Panc1 (cell line): ENCODE measurements at regions not wholly inside any gene's neighbourhood (a gene's known extent, or its start where the extent isn't known, plus 50 kb on each side); places are given as distances from the start of the nearest gene placed in this dataset.

ENCODE experiments used
- CTCF ChIP-seq: fragments of 450-650 bp; IDR thresholded peaks from 2 replicates; pipeline ENCODE4 v1.5.1; 2017; ENCODE audit warnings: mild to moderate bottlenecking
- POLR2AphosphoS5 ChIP-seq: IDR thresholded peaks from 2 replicates; pipeline ENCODE4 v1.6.1; 2012; ENCODE audit warnings: mild to moderate bottlenecking, low read depth, low read length, moderate library complexity
- REST ChIP-seq, 2 experiments: IDR thresholded peaks; 2 replicates each; pipeline ENCODE4 v1.6.1; 2011 to 2012; ENCODE audit warnings: low read depth in 2 of 2, control low read depth in 1 of 2, low read length in 1 of 2, mild to moderate bottlenecking in 1 of 2, moderate library complexity in 1 of 2; ENCODE audit not compliant: insufficient read depth in 1 of 2
- SIN3A ChIP-seq: IDR thresholded peaks from 2 replicates; pipeline ENCODE4 v1.6.1; 2012; ENCODE audit warnings: low read depth, mild to moderate bottlenecking, low read length, moderate library complexity, borderline replicate concordance; ENCODE audit not compliant: insufficient read depth

- TF ChIP-seq CTCF (no peak), REST (IDR thresholded peaks at IDR 0.05; ENCODE audit: insufficient read depth in 1 of 2, low read depth in 2 of 2, low read length in 1 of 2) (no peak), POLR2AphosphoS5 (no peak), SIN3A (no peak)
These were observed 120.1 kb downstream of the FEM1C start for GRCh38 chr5:115424446-115424845.
